Panc1 (cell line): ENCODE measurements at regions not wholly inside any gene's neighbourhood (a gene's known extent, or its start where the extent isn't known, plus 50 kb on each side); places are given as distances from the start of the nearest gene placed in this dataset.

Source experiments
- POLR2AphosphoS5 ChIP-seq: IDR thresholded peaks from 2 replicates; pipeline ENCODE4 v1.6.1; 2012; ENCODE audit warnings: mild to moderate bottlenecking, low read depth, low read length, moderate library complexity
- TF ChIP-seq, protein P1 (sequence below): fragments of 450-650 bp; IDR thresholded peaks from 2 replicates; pipeline ENCODE4 v1.5.1; 2017; ENCODE audit warnings: mild to moderate bottlenecking
- TF ChIP-seq, protein P2 (sequence below), 2 experiments: IDR thresholded peaks; 2 replicates each; pipeline ENCODE4 v1.6.1; 2011 to 2012; ENCODE audit warnings: low read depth in 2 of 2, control low read depth in 1 of 2, low read length in 1 of 2, mild to moderate bottlenecking in 1 of 2, moderate library complexity in 1 of 2; ENCODE audit not compliant: insufficient read depth in 1 of 2

DNA sequence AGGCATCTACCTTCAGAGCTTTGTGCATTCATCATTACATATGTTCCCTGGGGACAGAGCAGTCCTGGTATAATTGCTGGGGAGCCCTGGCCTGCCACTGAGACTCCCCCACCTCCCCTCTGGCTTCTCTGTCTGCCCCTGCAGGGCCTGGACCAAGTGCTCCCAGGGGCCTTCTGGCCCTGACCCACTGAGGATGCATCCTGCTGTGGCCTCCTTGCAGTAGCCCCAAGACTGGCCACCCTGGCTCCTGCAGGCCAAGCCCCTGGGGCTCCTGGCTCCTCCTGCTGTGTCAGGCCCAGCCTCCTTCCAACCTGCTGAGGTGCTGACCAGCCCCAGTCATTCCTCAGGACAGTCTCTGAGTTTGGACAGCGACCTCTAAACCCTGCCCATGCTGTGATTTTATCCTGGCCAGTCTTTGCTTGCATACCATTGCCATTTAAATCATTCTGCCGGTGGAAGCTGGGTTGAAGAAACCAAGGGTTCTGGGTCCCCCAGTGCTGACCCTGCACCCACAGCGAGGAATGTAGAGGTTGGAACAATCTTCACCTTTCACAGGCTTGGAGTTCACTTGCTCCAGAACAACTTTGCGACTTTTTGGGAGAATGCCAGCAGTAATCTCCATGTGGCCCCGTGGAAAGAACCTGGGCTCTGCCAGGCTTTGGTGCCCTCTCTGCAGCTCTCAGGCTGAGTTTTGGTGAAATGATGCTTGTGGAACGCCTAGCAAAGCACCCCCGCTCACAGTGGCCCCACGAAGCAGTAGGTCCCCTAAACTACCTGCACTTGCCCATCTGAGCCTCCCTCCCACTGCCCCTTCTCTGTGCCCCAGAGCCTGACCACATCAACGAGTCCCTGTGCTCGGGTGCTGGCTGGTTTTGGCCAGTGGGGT is 167.3 kb upstream of the GLI2 start:
- TF ChIP-seq, protein P1, sequence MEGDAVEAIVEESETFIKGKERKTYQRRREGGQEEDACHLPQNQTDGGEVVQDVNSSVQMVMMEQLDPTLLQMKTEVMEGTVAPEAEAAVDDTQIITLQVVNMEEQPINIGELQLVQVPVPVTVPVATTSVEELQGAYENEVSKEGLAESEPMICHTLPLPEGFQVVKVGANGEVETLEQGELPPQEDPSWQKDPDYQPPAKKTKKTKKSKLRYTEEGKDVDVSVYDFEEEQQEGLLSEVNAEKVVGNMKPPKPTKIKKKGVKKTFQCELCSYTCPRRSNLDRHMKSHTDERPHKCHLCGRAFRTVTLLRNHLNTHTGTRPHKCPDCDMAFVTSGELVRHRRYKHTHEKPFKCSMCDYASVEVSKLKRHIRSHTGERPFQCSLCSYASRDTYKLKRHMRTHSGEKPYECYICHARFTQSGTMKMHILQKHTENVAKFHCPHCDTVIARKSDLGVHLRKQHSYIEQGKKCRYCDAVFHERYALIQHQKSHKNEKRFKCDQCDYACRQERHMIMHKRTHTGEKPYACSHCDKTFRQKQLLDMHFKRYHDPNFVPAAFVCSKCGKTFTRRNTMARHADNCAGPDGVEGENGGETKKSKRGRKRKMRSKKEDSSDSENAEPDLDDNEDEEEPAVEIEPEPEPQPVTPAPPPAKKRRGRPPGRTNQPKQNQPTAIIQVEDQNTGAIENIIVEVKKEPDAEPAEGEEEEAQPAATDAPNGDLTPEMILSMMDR: no peak
- no peak for TF ChIP-seq POLR2AphosphoS5
- TF ChIP-seq, protein P2, sequence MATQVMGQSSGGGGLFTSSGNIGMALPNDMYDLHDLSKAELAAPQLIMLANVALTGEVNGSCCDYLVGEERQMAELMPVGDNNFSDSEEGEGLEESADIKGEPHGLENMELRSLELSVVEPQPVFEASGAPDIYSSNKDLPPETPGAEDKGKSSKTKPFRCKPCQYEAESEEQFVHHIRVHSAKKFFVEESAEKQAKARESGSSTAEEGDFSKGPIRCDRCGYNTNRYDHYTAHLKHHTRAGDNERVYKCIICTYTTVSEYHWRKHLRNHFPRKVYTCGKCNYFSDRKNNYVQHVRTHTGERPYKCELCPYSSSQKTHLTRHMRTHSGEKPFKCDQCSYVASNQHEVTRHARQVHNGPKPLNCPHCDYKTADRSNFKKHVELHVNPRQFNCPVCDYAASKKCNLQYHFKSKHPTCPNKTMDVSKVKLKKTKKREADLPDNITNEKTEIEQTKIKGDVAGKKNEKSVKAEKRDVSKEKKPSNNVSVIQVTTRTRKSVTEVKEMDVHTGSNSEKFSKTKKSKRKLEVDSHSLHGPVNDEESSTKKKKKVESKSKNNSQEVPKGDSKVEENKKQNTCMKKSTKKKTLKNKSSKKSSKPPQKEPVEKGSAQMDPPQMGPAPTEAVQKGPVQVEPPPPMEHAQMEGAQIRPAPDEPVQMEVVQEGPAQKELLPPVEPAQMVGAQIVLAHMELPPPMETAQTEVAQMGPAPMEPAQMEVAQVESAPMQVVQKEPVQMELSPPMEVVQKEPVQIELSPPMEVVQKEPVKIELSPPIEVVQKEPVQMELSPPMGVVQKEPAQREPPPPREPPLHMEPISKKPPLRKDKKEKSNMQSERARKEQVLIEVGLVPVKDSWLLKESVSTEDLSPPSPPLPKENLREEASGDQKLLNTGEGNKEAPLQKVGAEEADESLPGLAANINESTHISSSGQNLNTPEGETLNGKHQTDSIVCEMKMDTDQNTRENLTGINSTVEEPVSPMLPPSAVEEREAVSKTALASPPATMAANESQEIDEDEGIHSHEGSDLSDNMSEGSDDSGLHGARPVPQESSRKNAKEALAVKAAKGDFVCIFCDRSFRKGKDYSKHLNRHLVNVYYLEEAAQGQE (IDR thresholded peaks at IDR 0.05; ENCODE audit: insufficient read depth in 1 of 2, low read depth in 2 of 2, low read length in 1 of 2): 0 out of 4 replicates have a peak, but pooled peaks of 1 of the 2 experiments have one; percentile 19
